Liver (tissue), 8 donors: ENCODE measurements at regions not wholly inside any gene's neighbourhood (a gene's known extent, or its start where the extent isn't known, plus 50 kb on each side); places are given as distances from the start of the nearest gene placed in this dataset.
A peak's percentile ranks its signal among the peaks of the same experiment; 100 is the strongest.

Experiments used
- DNase-seq: peaks from one replicate; pipeline ENCODE4 v3.0.0-alpha.2; 2017; ENCODE audit warnings: low spot score
- H3K27ac ChIP-seq, 2 donors: one replicate each; pipeline ENCODE4 v1.7.0; 2013; ENCODE audit warnings: inconsistent platforms in 2 of 2, low read length in 2 of 2, control low read depth in 1 of 2, low read depth in 1 of 2, mild to moderate bottlenecking in 1 of 2
- H3K27me3 ChIP-seq, 4 donors: one replicate each; pipeline versions ENCODE4 v1.6.1 to v1.7.0; 2013; ENCODE audit warnings: low read length in 3 of 4, inconsistent platforms in 1 of 4, mild to moderate bottlenecking in 1 of 4, moderate library complexity in 1 of 4; ENCODE audit not compliant: control insufficient read depth in 4 of 4, insufficient read depth in 4 of 4
- H3K36me3 ChIP-seq, 4 donors: one replicate each; pipeline versions ENCODE4 v1.6.1 to v1.7.0; 2013; ENCODE audit warnings: low read length in 3 of 4, mild to moderate bottlenecking in 3 of 4, low read depth in 1 of 4, moderate library complexity in 1 of 4; ENCODE audit not compliant: control insufficient read depth in 4 of 4, insufficient read depth in 3 of 4
- H3K4me1 ChIP-seq, 4 donors: one replicate each; pipeline versions ENCODE4 v1.6.1 to v1.7.0; 2013; ENCODE audit warnings: low read length in 3 of 4, mild to moderate bottlenecking in 3 of 4, moderate library complexity in 1 of 4; ENCODE audit not compliant: control insufficient read depth in 4 of 4, insufficient read depth in 4 of 4
- H3K4me3 ChIP-seq, 3 donors: one replicate each; pipeline versions ENCODE4 v1.6.1 to v1.7.0; 2013; ENCODE audit warnings: low read length in 3 of 3, control low read depth in 1 of 3, low read depth in 1 of 3, mild to moderate bottlenecking in 1 of 3
- H3K9ac ChIP-seq, 2 donors: one replicate each; pipeline ENCODE4 v1.7.0; 2013; ENCODE audit warnings: low read length in 2 of 2, mild to moderate bottlenecking in 2 of 2, moderate library complexity in 2 of 2, control low read depth in 1 of 2, low read depth in 1 of 2
- H3K9me3 ChIP-seq, 4 donors: one replicate each; pipeline versions ENCODE4 v1.6.1 to v1.7.0; 2013; ENCODE audit warnings: low read length in 3 of 4; ENCODE audit not compliant: control insufficient read depth in 4 of 4
- FOXA1 ChIP-seq: IDR thresholded peaks from 2 replicates; pipeline ENCODE4 v1.6.1; 2016; ENCODE audit warnings: antibody characterized with exemption
- GABPA ChIP-seq, 2 donors: IDR thresholded peaks in 1 of 2; conservative IDR thresholded peaks in 1 of 2; 2 replicates each; pipeline ENCODE4 v1.6.1; 2016; ENCODE audit warnings: antibody characterized with exemption in 2 of 2, mild to moderate bottlenecking in 1 of 2, moderate library complexity in 1 of 2
- HNF4A ChIP-seq, 2 donors: conservative IDR thresholded peaks; 2 replicates each; pipeline ENCODE4 v1.6.1; 2016; ENCODE audit warnings: antibody characterized with exemption in 2 of 2, mild to moderate bottlenecking in 2 of 2
- HNF4G ChIP-seq: IDR thresholded peaks from 2 replicates; pipeline ENCODE4 v1.6.1; 2016; ENCODE audit warnings: antibody characterized with exemption
- JUND ChIP-seq, 2 donors: IDR thresholded peaks; 2 replicates each; pipeline ENCODE4 v1.6.1; 2016; ENCODE audit warnings: antibody characterized with exemption in 2 of 2
- MAX ChIP-seq: IDR thresholded peaks from 2 replicates; pipeline ENCODE4 v1.6.1; 2016; ENCODE audit warnings: antibody characterized with exemption
- NR2F2 ChIP-seq: IDR thresholded peaks from 2 replicates; pipeline ENCODE4 v1.6.1; 2016; ENCODE audit warnings: antibody characterized with exemption
- RAD21 ChIP-seq, 2 donors: IDR thresholded peaks; 2 replicates each; pipeline ENCODE4 v1.6.1; 2016; ENCODE audit warnings: antibody characterized with exemption in 2 of 2, mild to moderate bottlenecking in 2 of 2
- RXRA ChIP-seq, 2 donors: IDR thresholded peaks; 2 replicates each; pipeline ENCODE4 v1.6.1; 2017 to 2018; ENCODE audit warnings: antibody characterized with exemption in 2 of 2, mild to moderate bottlenecking in 1 of 2
- SP1 ChIP-seq: IDR thresholded peaks from 2 replicates; pipeline ENCODE4 v1.6.1; 2018; ENCODE audit warnings: antibody characterized with exemption, mild to moderate bottlenecking
- TAF1 ChIP-seq: conservative IDR thresholded peaks from 2 replicates; pipeline ENCODE4 v1.6.1; 2016; ENCODE audit warnings: antibody characterized with exemption, mild to moderate bottlenecking
- YY1 ChIP-seq: IDR thresholded peaks from 2 replicates; pipeline ENCODE4 v1.6.1; 2016; ENCODE audit warnings: antibody characterized with exemption, mild to moderate bottlenecking
- ZBTB33 ChIP-seq: IDR thresholded peaks from 2 replicates; pipeline ENCODE4 v1.6.1; 2016; ENCODE audit warnings: antibody characterized with exemption
- WGBS: extraction: QIAGEN DNeasy Blood & Tissue Kit; methylation state at CpG from one replicate; pipeline ENCODE4 v1.1.7; 2013; 5-methylcytosine and 5-hydroxymethylcytosine counted together
- TF ChIP-seq, protein P1 (sequence below): fragments of 150-350 bp; IDR thresholded peaks from 2 replicates; pipeline ENCODE4 v1.5.1; 2017; ENCODE audit warnings: improper control_type of control experiment, low read depth, low read length; ENCODE audit not compliant: missing input control
- TF ChIP-seq, protein P2 (sequence below): IDR thresholded peaks from 2 replicates; pipeline ENCODE4 v1.6.1; 2016; ENCODE audit warnings: antibody characterized with exemption, mild to moderate bottlenecking
- donor health status: healthy.
- donor health status: healthy.
- donor health status: healthy.
- donor health status: healthy.
- donor health status: healthy.

- H3K36me3 ChIP-seq = no peaks in the 10 kb centered on the region
- 60% methylated on average over 4 of the region's 4 CpGs for WGBS
- peak; percentile 51 to 79 for TF ChIP-seq RAD21 (IDR thresholded peaks at IDR 0.05)
- peak; percentile 67 to 86 for TF ChIP-seq HNF4A (conservative IDR thresholded peaks at IDR 0.05)
- no peak for TF ChIP-seq YY1
- peak; percentile 64 for TF ChIP-seq SP1
- TF ChIP-seq HNF4G = peak; percentile 76
- peak; percentile 13 to 36 for TF ChIP-seq RXRA (IDR thresholded peaks at IDR 0.05)
- no peak for TF ChIP-seq TAF1
- TF ChIP-seq, protein P1, sequence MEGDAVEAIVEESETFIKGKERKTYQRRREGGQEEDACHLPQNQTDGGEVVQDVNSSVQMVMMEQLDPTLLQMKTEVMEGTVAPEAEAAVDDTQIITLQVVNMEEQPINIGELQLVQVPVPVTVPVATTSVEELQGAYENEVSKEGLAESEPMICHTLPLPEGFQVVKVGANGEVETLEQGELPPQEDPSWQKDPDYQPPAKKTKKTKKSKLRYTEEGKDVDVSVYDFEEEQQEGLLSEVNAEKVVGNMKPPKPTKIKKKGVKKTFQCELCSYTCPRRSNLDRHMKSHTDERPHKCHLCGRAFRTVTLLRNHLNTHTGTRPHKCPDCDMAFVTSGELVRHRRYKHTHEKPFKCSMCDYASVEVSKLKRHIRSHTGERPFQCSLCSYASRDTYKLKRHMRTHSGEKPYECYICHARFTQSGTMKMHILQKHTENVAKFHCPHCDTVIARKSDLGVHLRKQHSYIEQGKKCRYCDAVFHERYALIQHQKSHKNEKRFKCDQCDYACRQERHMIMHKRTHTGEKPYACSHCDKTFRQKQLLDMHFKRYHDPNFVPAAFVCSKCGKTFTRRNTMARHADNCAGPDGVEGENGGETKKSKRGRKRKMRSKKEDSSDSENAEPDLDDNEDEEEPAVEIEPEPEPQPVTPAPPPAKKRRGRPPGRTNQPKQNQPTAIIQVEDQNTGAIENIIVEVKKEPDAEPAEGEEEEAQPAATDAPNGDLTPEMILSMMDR = peak; percentile 39
- H3K27me3 ChIP-seq = no peaks in the 10 kb centered on the region
- H3K4me1 ChIP-seq = peaks cover 0 to 4% (median under 1%) of the 10 kb centered on the region in 4 donors
- H3K27ac ChIP-seq = no peak overlapping the region
- no peak overlapping the region for H3K9ac ChIP-seq
- no peak for DNase-seq
- H3K9me3 ChIP-seq = no peaks in the 10 kb centered on the region
- no peak overlapping the region for H3K4me3 ChIP-seq
Measured at GRCh38 chr5:57338068-57338867, 144.3 kb downstream of the ACTBL2 start.

DNA sequence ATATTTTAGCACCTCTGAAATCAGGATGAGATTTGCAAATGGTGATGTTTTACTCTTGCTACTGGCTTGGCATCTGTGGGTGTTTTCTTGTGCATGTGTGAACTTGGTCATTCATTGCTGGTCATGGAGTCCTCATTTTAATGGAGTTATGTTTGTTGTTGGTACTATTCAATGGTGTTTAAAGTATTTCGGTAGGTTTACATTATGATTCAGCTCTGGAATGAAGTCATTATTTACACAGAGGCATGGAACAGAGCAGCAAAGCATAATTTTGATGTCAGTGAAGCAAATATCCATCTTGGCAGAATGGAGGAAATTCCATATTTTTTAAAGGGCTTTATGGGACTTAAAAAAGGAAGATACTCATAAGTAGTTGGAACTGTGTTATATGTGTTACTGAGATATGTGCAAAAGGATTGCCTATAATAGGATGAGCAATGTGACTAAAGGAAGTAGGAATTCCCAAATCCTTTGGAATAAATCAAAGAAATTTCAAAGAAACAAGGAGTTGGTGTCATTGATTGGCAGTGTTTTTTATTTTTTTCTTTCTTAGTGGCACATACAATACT, 147.4 kb downstream of the ACTBL2 start:
- no peaks in the 10 kb centered on the region for H3K27me3 ChIP-seq
- H3K36me3 ChIP-seq = no peaks in the 10 kb centered on the region
- no peak overlapping the region for H3K9ac ChIP-seq
- H3K9me3 ChIP-seq = no peaks in the 10 kb centered on the region
- DNase-seq = no peak
- WGBS = 89% methylated on average over 1 of the region's 1 CpG
- H3K4me1 ChIP-seq = peaks cover 0 to 4% (median under 1%) of the 10 kb centered on the region in 4 donors
- TF ChIP-seq FOXA1 (no peak), RXRA (IDR thresholded peaks at IDR 0.05) (no peak), JUND (IDR thresholded peaks at IDR 0.05) (no peak), MAX (no peak), ZBTB33 (no peak), NR2F2 (no peak), GABPA (IDR thresholded peaks at IDR 0.05 in 1 of 2, conservative IDR thresholded peaks at IDR 0.05 in 1 of 2) (no peak), YY1 (no peak), HNF4A (conservative IDR thresholded peaks at IDR 0.05) (no peak), SP1 (no peak), RAD21 (IDR thresholded peaks at IDR 0.05) (no peak), TAF1 (no peak)
- TF ChIP-seq, protein P2, sequence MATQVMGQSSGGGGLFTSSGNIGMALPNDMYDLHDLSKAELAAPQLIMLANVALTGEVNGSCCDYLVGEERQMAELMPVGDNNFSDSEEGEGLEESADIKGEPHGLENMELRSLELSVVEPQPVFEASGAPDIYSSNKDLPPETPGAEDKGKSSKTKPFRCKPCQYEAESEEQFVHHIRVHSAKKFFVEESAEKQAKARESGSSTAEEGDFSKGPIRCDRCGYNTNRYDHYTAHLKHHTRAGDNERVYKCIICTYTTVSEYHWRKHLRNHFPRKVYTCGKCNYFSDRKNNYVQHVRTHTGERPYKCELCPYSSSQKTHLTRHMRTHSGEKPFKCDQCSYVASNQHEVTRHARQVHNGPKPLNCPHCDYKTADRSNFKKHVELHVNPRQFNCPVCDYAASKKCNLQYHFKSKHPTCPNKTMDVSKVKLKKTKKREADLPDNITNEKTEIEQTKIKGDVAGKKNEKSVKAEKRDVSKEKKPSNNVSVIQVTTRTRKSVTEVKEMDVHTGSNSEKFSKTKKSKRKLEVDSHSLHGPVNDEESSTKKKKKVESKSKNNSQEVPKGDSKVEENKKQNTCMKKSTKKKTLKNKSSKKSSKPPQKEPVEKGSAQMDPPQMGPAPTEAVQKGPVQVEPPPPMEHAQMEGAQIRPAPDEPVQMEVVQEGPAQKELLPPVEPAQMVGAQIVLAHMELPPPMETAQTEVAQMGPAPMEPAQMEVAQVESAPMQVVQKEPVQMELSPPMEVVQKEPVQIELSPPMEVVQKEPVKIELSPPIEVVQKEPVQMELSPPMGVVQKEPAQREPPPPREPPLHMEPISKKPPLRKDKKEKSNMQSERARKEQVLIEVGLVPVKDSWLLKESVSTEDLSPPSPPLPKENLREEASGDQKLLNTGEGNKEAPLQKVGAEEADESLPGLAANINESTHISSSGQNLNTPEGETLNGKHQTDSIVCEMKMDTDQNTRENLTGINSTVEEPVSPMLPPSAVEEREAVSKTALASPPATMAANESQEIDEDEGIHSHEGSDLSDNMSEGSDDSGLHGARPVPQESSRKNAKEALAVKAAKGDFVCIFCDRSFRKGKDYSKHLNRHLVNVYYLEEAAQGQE = no peak
- no peak overlapping the region for H3K27ac ChIP-seq
- H3K4me3 ChIP-seq = no peak overlapping the region
